AG04449 (cell line): ENCODE measurements at regions not wholly inside any gene's neighbourhood (a gene's known extent, or its start where the extent isn't known, plus 50 kb on each side); places are given as distances from the start of the nearest gene placed in this dataset.

Source experiments
- CTCF ChIA-PET: fragments of 350-600 bp; formaldehyde crosslinking; extraction: SDS; loops from one replicate; lab custom pipeline; 2021; ENCODE audit warnings: antibody characterized with exemption; lab: Yijun Ruan, JAX
- POLR2A ChIA-PET: fragments of 400-600, 350-600 bp; formaldehyde crosslinking; extraction: SDS; loops from one replicate; lab custom pipeline; 2020; ENCODE audit warnings: antibody characterized with exemption, inconsistent platforms; lab: Yijun Ruan, JAX
- DNase-seq: peaks from one replicate; pipeline ENCODE4 v3.0.0-alpha.2; 2010; ENCODE audit warnings: low read depth, low spot score
- H3K4me3 ChIP-seq: 2 replicates; pipeline ENCODE4 v1.5.1; 2011; ENCODE audit warnings: low read depth, mild to moderate bottlenecking, control low read depth, low read length
- TF ChIP-seq, protein P1 (sequence below): IDR thresholded peaks from one replicate; pipeline ENCODE4 v1.5.1; 2011; ENCODE audit warnings: mild to moderate bottlenecking, moderate library complexity, low read length, control low read depth, inconsistent platforms; ENCODE audit not compliant: insufficient read depth; ENCODE audit errors: missing control alignments

DNA sequence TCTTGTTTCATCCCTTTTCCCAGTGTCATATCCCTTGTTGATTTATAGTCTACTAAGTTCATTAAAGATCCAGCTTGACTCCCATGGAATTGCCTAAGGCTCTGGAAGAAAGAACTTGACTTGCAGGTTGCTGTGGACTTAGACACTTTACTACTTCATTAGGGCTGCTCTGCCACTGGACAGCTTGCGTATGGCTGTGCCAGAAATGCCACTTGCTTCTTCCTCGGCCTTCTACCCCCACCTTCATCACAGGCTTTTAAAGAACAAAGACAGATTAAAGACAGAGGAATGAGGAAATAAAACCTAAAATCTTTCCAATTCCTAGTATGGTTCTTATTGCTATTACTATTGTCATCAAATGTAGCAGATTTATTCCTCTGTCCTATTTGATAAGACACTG is 591.7 kb downstream of the BCL11A start:
- no peak for DNase-seq
- H3K4me3 ChIP-seq = no peak overlapping the region
- TF ChIP-seq, protein P1, sequence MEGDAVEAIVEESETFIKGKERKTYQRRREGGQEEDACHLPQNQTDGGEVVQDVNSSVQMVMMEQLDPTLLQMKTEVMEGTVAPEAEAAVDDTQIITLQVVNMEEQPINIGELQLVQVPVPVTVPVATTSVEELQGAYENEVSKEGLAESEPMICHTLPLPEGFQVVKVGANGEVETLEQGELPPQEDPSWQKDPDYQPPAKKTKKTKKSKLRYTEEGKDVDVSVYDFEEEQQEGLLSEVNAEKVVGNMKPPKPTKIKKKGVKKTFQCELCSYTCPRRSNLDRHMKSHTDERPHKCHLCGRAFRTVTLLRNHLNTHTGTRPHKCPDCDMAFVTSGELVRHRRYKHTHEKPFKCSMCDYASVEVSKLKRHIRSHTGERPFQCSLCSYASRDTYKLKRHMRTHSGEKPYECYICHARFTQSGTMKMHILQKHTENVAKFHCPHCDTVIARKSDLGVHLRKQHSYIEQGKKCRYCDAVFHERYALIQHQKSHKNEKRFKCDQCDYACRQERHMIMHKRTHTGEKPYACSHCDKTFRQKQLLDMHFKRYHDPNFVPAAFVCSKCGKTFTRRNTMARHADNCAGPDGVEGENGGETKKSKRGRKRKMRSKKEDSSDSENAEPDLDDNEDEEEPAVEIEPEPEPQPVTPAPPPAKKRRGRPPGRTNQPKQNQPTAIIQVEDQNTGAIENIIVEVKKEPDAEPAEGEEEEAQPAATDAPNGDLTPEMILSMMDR = no peak
- POLR2A ChIA-PET = no interaction called here
- CTCF ChIA-PET = no interaction called here

DNA sequence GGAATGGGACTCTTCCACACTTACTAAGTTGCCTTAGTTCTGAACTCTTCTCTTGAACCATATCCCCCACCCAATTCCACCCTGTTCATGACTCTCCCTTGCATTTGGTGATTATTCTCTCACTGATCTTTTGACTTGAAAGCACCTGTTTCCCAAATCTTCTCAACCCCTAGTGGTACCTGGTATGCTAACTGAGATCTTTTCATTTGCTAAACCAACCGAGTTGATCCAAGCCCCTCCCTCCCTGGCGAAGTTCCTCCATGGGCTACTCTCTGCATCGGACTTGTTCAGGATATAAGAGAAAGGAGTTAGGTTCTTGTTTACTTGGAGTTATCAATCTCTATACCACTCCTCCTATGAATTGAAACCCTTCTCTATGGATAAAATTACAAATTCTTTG is 593.5 kb downstream of the BCL11A start:
- POLR2A ChIA-PET = no interaction called here
- DNase-seq = no peak
- no peak overlapping the region for H3K4me3 ChIP-seq
- CTCF ChIA-PET = no interaction called here
- TF ChIP-seq, protein P1 = no peak

DNA sequence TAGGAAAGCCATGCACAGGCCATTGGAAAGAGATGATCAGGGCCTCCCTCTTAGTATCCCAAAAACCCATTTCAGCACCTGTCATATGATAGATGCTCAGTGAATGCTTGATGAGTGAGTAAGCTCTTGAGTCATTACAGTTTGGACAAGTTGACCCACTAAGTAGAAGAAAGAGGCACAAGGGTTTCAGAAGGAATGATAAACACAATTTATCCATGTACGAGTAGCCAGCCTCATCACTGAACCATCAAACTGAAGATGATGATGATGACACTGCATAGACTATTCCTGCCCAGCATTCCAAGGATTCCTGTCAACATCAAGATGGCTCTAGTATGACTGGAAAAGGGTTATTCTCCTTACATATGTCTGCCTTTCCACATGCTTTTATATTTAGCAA is 596.0 kb downstream of the BCL11A start:
- POLR2A ChIA-PET = no interaction called here
- no peak for DNase-seq
- TF ChIP-seq, protein P1 = no peak
- H3K4me3 ChIP-seq = no peak overlapping the region
- CTCF ChIA-PET = no interaction called here

- DNase-seq = no peak
- TF ChIP-seq, protein P1 = no peak
- H3K4me3 ChIP-seq = no peak overlapping the region
- CTCF ChIA-PET = no interaction called here
- POLR2A ChIA-PET = no interaction called here
These were observed 596.5 kb downstream of the BCL11A start for GRCh38 chr2:59956981-59957380.

GRCh38 chr2:59947917-59948541 is 605.4 kb downstream of the BCL11A start:
- TF ChIP-seq, protein P1 = no peak
- no peak for DNase-seq
- no peak overlapping the region for H3K4me3 ChIP-seq
- CTCF ChIA-PET = no interaction called here
- POLR2A ChIA-PET = no interaction called here

DNA sequence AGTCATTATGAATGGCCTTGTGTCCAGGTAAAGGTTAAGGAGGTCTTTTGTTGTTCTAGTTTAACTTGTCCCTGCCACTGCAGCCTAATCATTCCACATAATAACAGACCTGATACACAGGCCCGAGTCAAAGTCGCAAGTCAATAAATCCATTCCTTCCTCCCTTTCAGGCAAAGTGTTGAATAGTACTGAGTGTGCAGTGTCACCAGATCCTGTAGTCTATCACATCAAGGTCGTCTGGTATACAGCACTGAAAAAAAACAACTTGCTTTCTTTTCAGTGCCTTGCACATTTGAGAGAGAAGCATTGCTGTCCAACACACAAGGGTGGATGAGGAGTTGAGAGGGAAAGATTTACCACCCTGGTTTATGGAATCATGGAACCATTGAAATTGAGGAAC is 606.2 kb downstream of the BCL11A start:
- ChIA-PET POLR2A (no interaction called here), CTCF (no interaction called here)
- no peak for DNase-seq
- no peak overlapping the region for H3K4me3 ChIP-seq
- TF ChIP-seq, protein P1 = no peak
